Sigmoid colon (tissue), 6 donors: ENCODE measurements at regions not wholly inside any gene's neighbourhood (a gene's known extent, or its start where the extent isn't known, plus 50 kb on each side); places are given as distances from the start of the nearest gene placed in this dataset.

Experiments
- DNase-seq: peaks from one replicate; pipeline ENCODE4 v3.0.0-alpha.2; 2019
- H3K27ac ChIP-seq, 4 donors: fragments of 200-600 bp; sonication (generic); one replicate each; pipeline ENCODE4 v1.5.1; 2016 to 2019; ENCODE audit warnings: mild to moderate bottlenecking in 1 of 4
- H3K27me3 ChIP-seq, 3 donors: fragments of 200-600 bp; sonication (generic); one replicate each; pipeline ENCODE4 v1.5.1; 2019; ENCODE audit warnings: mild to moderate bottlenecking in 1 of 3
- H3K36me3 ChIP-seq, 4 donors: fragments of 200-600 bp; sonication (generic); one replicate each; pipeline ENCODE4 v1.5.1; 2016 to 2019
- H3K4me1 ChIP-seq, 4 donors: fragments of 200-600 bp; sonication (generic); one replicate each; pipeline ENCODE4 v1.5.1; 2017 to 2019
- H3K4me3 ChIP-seq, 4 donors: fragments of 200-600 bp; sonication (generic); one replicate each; pipeline ENCODE4 v1.5.1; 2017 to 2019; ENCODE audit warnings: mild to moderate bottlenecking in 2 of 4, moderate library complexity in 1 of 4
- H3K9me3 ChIP-seq, 4 donors: fragments of 200-600 bp in 3 of 4; sonication (generic) in 3 of 4; one replicate each; pipeline versions ENCODE4 v1.5.1 to v1.6.1; 2013 to 2019
- EP300 ChIP-seq, 4 donors: sonication (generic); formaldehyde crosslinking; IDR thresholded peaks; one replicate each; pipeline ENCODE4 v1.6.1; 2017; ENCODE audit warnings: antibody characterized with exemption in 4 of 4
- POLR2A ChIP-seq, 2 donors: fragments of 450-650 bp; IDR thresholded peaks; one replicate each; pipeline ENCODE4 v1.6.1; 2016; ENCODE audit warnings: antibody characterized with exemption in 2 of 2, mild to moderate bottlenecking in 2 of 2, moderate library complexity in 2 of 2
- POLR2AphosphoS5 ChIP-seq, 4 donors: sonication (generic); formaldehyde crosslinking; IDR thresholded peaks; one replicate each; pipeline ENCODE4 v1.6.1; 2017; ENCODE audit warnings: antibody characterized with exemption in 4 of 4
- WGBS, 2 donors: extraction: QIAGEN DNeasy Blood & Tissue Kit; methylation state at CpG; one replicate each; pipeline ENCODE4 v1.1.7; 2013; 5-methylcytosine and 5-hydroxymethylcytosine counted together
- intact Hi-C: fragments of 100-400 bp; cut with DNase I; formaldehyde crosslinking; loops from one replicate; pipeline ENCODE4 v1.15.1; 2023
- TF ChIP-seq, protein P1 (sequence below), 4 experiments: fragments of 450-650 bp in 3 of 4; fragments of 200-600 bp in 1 of 4; IDR thresholded peaks; one replicate each; pipeline ENCODE4 v1.5.1; 2016 to 2019; ENCODE audit warnings: antibody characterized with exemption in 4 of 4, mild to moderate bottlenecking in 3 of 4, moderate library complexity in 2 of 4
- donor health status: healthy with polysubstance abuse.
- donor health status: healthy.

- TF ChIP-seq EP300 (IDR thresholded peaks at IDR 0.05) = no peak
- no peak for TF ChIP-seq POLR2A (IDR thresholded peaks at IDR 0.05)
- TF ChIP-seq POLR2AphosphoS5 (IDR thresholded peaks at IDR 0.05) = no peak
- TF ChIP-seq, protein P1, sequence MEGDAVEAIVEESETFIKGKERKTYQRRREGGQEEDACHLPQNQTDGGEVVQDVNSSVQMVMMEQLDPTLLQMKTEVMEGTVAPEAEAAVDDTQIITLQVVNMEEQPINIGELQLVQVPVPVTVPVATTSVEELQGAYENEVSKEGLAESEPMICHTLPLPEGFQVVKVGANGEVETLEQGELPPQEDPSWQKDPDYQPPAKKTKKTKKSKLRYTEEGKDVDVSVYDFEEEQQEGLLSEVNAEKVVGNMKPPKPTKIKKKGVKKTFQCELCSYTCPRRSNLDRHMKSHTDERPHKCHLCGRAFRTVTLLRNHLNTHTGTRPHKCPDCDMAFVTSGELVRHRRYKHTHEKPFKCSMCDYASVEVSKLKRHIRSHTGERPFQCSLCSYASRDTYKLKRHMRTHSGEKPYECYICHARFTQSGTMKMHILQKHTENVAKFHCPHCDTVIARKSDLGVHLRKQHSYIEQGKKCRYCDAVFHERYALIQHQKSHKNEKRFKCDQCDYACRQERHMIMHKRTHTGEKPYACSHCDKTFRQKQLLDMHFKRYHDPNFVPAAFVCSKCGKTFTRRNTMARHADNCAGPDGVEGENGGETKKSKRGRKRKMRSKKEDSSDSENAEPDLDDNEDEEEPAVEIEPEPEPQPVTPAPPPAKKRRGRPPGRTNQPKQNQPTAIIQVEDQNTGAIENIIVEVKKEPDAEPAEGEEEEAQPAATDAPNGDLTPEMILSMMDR (IDR thresholded peaks at IDR 0.05) = no peak
- 51 to 71% methylated on average over 3 of the region's 3 CpGs for WGBS, 2 donors
- intact Hi-C loops = no loop called here
- no peaks in the 10 kb centered on the region for H3K4me1 ChIP-seq
- H3K27me3 ChIP-seq = no peaks in the 10 kb centered on the region
- H3K4me3 ChIP-seq = no peak overlapping the region
- no peak overlapping the region for H3K27ac ChIP-seq
- DNase-seq = no peak
- no peaks in the 10 kb centered on the region for H3K9me3 ChIP-seq
- H3K36me3 ChIP-seq = no peaks in the 10 kb centered on the region
These were observed 149.4 kb downstream of the SNX19 start for GRCh38 chr11:130766650-130767565.

GRCh38 chr11:130769782-130770535, 146.3 kb downstream of the SNX19 start:
- intact Hi-C loops = no loop called here
- DNase-seq = no peak

GRCh38 chr11:130771708-130772107, 144.6 kb downstream of the SNX19 start:
- TF ChIP-seq POLR2AphosphoS5 (IDR thresholded peaks at IDR 0.05) (peak in 1 of 4 donors; percentile 10), EP300 (IDR thresholded peaks at IDR 0.05) (no peak), POLR2A (IDR thresholded peaks at IDR 0.05) (no peak)
- TF ChIP-seq, protein P1 (IDR thresholded peaks at IDR 0.05) = no peak
- intact Hi-C loops = no loop called here

More at GRCh38 chr11:130769782-130770535, 146.3 kb downstream of the SNX19 start:
- TF ChIP-seq, protein P1 (IDR thresholded peaks at IDR 0.05) = no peak
- TF ChIP-seq POLR2A (IDR thresholded peaks at IDR 0.05) (no peak), EP300 (IDR thresholded peaks at IDR 0.05) (no peak), POLR2AphosphoS5 (IDR thresholded peaks at IDR 0.05) (no peak)
- no peaks in the 10 kb centered on the region for H3K27me3 ChIP-seq
- peaks cover 0 to 4% (median 0%) of the 10 kb centered on the region in 4 donors for H3K4me1 ChIP-seq
- no peaks in the 10 kb centered on the region for H3K36me3 ChIP-seq
- H3K27ac ChIP-seq = no peak overlapping the region
- 78 to 84% methylated on average over 8 of the region's 8 CpGs for WGBS, 2 donors
- no peaks in the 10 kb centered on the region for H3K9me3 ChIP-seq
- H3K4me3 ChIP-seq = no peak overlapping the region

GRCh38 chr11:130772266-130773227, 143.7 kb downstream of the SNX19 start:
- Histone ChIP-seq H3K9me3 (no peaks in the 10 kb centered on the region), H3K4me1 (peaks cover 0 to 4% (median 0%) of the 10 kb centered on the region in 4 donors), H3K36me3 (no peaks in the 10 kb centered on the region), H3K27me3 (no peaks in the 10 kb centered on the region), H3K27ac (peak overlapping the region in 2 of 4 donors; percentile 18 to 27), H3K4me3 (no peak overlapping the region)
- TF ChIP-seq EP300 (IDR thresholded peaks at IDR 0.05) (no peak), POLR2AphosphoS5 (IDR thresholded peaks at IDR 0.05) (no peak), POLR2A (IDR thresholded peaks at IDR 0.05) (no peak)
- TF ChIP-seq, protein P1 (IDR thresholded peaks at IDR 0.05) = no peak
- WGBS, 2 donors = 39% methylated on average over 6 of the region's 6 CpGs
- intact Hi-C loops = no loop called here
- no peak for DNase-seq

More at GRCh38 chr11:130771708-130772107, 144.6 kb downstream of the SNX19 start:
- Histone ChIP-seq H3K4me3 (no peak overlapping the region), H3K4me1 (peaks cover 0 to 4% (median 0%) of the 10 kb centered on the region in 4 donors), H3K27me3 (no peaks in the 10 kb centered on the region), H3K36me3 (no peaks in the 10 kb centered on the region), H3K9me3 (no peaks in the 10 kb centered on the region), H3K27ac (peak overlapping the region in 1 of 4 donors; percentile 16)
- no peak for DNase-seq
- WGBS, 2 donors = 82 to 86% methylated on average over 7 of the region's 7 CpGs
